H9 (cell line): ENCODE measurements at regions not wholly inside any gene's neighbourhood (a gene's known extent, or its start where the extent isn't known, plus 50 kb on each side); places are given as distances from the start of the nearest gene placed in this dataset.

Experiments
- DNase-seq: peaks from one replicate; pipeline ENCODE4 v3.0.0-alpha.2; 2017
- H2AFZ ChIP-seq: one replicate; pipeline ENCODE4 v1.6.1; 2013; ENCODE audit warnings: mild to moderate bottlenecking, low read length, control low read depth, moderate library complexity
- H2AK5ac ChIP-seq: 2 replicates; pipeline ENCODE4 v1.6.1; 2013; ENCODE audit warnings: low read length, control low read depth, mixed read lengths; ENCODE audit not compliant: insufficient read length
- H2BK120ac ChIP-seq: one replicate; pipeline ENCODE4 v1.6.1; 2013; ENCODE audit warnings: low read depth, mild to moderate bottlenecking, low read length, control low read depth, inconsistent platforms; ENCODE audit not compliant: poor library complexity, severe bottlenecking
- H2BK12ac ChIP-seq: 2 replicates; pipeline ENCODE4 v1.6.1; 2013; ENCODE audit warnings: low read length, control low read depth, mixed read lengths, low read depth; ENCODE audit not compliant: insufficient read length
- H2BK15ac ChIP-seq: 2 replicates; pipeline ENCODE4 v1.6.1; 2013; ENCODE audit warnings: low read depth, low read length, control low read depth
- H2BK20ac ChIP-seq: one replicate; pipeline ENCODE4 v1.6.1; 2013; ENCODE audit warnings: low read depth, mild to moderate bottlenecking, low read length, control low read depth, inconsistent platforms; ENCODE audit not compliant: poor library complexity, severe bottlenecking
- H2BK5ac ChIP-seq: 2 replicates; pipeline ENCODE4 v1.6.1; 2013; ENCODE audit warnings: low read length, control low read depth, mixed read lengths; ENCODE audit not compliant: insufficient read length
- H3K14ac ChIP-seq: 2 replicates; pipeline ENCODE4 v1.6.1; 2013; ENCODE audit warnings: low read length, control low read depth; ENCODE audit not compliant: insufficient read depth
- H3K18ac ChIP-seq: 2 replicates; pipeline ENCODE4 v1.6.1; 2013; ENCODE audit warnings: low read depth, mild to moderate bottlenecking, mixed read lengths, low read length, control low read depth; ENCODE audit not compliant: insufficient read length
- H3K23ac ChIP-seq: 2 replicates; pipeline ENCODE4 v1.6.1; 2013; ENCODE audit warnings: low read length, control low read depth, mixed read lengths, low read depth; ENCODE audit not compliant: insufficient read length
- H3K23me2 ChIP-seq: 2 replicates; pipeline ENCODE4 v1.6.1; 2013; ENCODE audit warnings: low read depth, mild to moderate bottlenecking, mixed read lengths, low read length, control low read depth; ENCODE audit not compliant: insufficient read length, poor library complexity, severe bottlenecking
- H3K27ac ChIP-seq: 2 replicates; pipeline ENCODE4 v1.5.1; 2013; ENCODE audit warnings: low read length, control low read depth, mixed read lengths, low read depth; ENCODE audit not compliant: insufficient read length
- H3K27me3 ChIP-seq: 2 replicates; pipeline ENCODE4 v1.6.1; 2013; ENCODE audit warnings: low read length, control low read depth, inconsistent platforms; ENCODE audit not compliant: insufficient read depth
- H3K4ac ChIP-seq: 2 replicates; pipeline ENCODE4 v1.6.1; 2013; ENCODE audit warnings: low read depth, mild to moderate bottlenecking, control low read depth, inconsistent platforms, low read length, moderate library complexity
- H3K4me1 ChIP-seq: 2 replicates; pipeline ENCODE4 v1.6.1; 2013; ENCODE audit warnings: low read length, control low read depth, inconsistent platforms; ENCODE audit not compliant: insufficient read depth
- H3K4me2 ChIP-seq: 2 replicates; pipeline ENCODE4 v1.6.1; 2013; ENCODE audit warnings: low read length, control low read depth, mixed read lengths; ENCODE audit not compliant: insufficient read length, insufficient read depth
- H3K56ac ChIP-seq: 2 replicates; pipeline ENCODE4 v1.6.1; 2013; ENCODE audit warnings: low read depth, mild to moderate bottlenecking, mixed read lengths, low read length, control low read depth; ENCODE audit not compliant: insufficient read length
- H3K79me1 ChIP-seq: 2 replicates; pipeline ENCODE4 v1.6.1; 2013; ENCODE audit warnings: low read depth, mild to moderate bottlenecking, moderate library complexity, low read length, control low read depth, inconsistent platforms; ENCODE audit not compliant: insufficient read depth, poor library complexity, severe bottlenecking
- H3K79me2 ChIP-seq: 2 replicates; pipeline ENCODE4 v1.6.1; 2013; ENCODE audit warnings: low read length, control low read depth, inconsistent platforms; ENCODE audit not compliant: insufficient read depth
- H3K9ac ChIP-seq: 2 replicates; pipeline ENCODE4 v1.6.1; 2013; ENCODE audit warnings: low read length, control low read depth, mixed read lengths; ENCODE audit not compliant: insufficient read length; ENCODE audit errors: extremely low read depth
- H3K9me3 ChIP-seq: one replicate; pipeline ENCODE4 v1.6.1; 2013; ENCODE audit warnings: low read depth, low read length, inconsistent platforms; ENCODE audit not compliant: control insufficient read depth
- H3T11ph ChIP-seq: one replicate; pipeline ENCODE4 v1.6.1; 2013; ENCODE audit warnings: mild to moderate bottlenecking, low read length, control low read depth, inconsistent platforms
- H4K20me1 ChIP-seq: one replicate; pipeline ENCODE4 v1.6.1; 2013; ENCODE audit not compliant: control insufficient read depth, insufficient read length, insufficient read depth
- H4K5ac ChIP-seq: 2 replicates; pipeline ENCODE4 v1.6.1; 2013; ENCODE audit warnings: low read depth, mild to moderate bottlenecking, mixed read lengths, low read length, control low read depth; ENCODE audit not compliant: insufficient read length
- H4K8ac ChIP-seq: replicated peaks from 2 replicates; pipeline ENCODE4 v1.6.1; 2013; ENCODE audit warnings: low read length, control low read depth, mixed read lengths, low read depth; ENCODE audit not compliant: insufficient read length
- H4K91ac ChIP-seq: 2 replicates; pipeline ENCODE4 v1.6.1; 2013; ENCODE audit warnings: low read depth, mild to moderate bottlenecking, moderate library complexity, mixed read lengths, low read length, control low read depth; ENCODE audit not compliant: insufficient read length
- H3K27ac Mint-ChIP-seq, 3 experiments: 2 replicates in 2 of 3; 3 replicates in 1 of 3; pipeline ENCODE4 v1.8.0; 2020 to 2021; ENCODE audit warnings: mixed read lengths in 3 of 3, mild to moderate bottlenecking in 1 of 3, moderate library complexity in 1 of 3
- H3K27me3 Mint-ChIP-seq: 2 replicates; pipeline ENCODE4 v1.8.0; 2021; ENCODE audit warnings: low read depth, mild to moderate bottlenecking, moderate library complexity, mixed read lengths
- H3K36me3 Mint-ChIP-seq, 3 experiments: 2 replicates in 2 of 3; 3 replicates in 1 of 3; pipeline ENCODE4 v1.8.0; 2020 to 2021; ENCODE audit warnings: low read depth in 3 of 3, mixed read lengths in 3 of 3; ENCODE audit not compliant: insufficient read depth in 1 of 3
- H3K4me1 Mint-ChIP-seq, 2 experiments: 2 replicates each; pipeline ENCODE4 v1.8.0; 2020; ENCODE audit warnings: mixed read lengths in 2 of 2
- H3K4me3 Mint-ChIP-seq, 2 experiments: 2 replicates in 1 of 2; 3 replicates in 1 of 2; pipeline ENCODE4 v1.8.0; 2020 to 2021; ENCODE audit warnings: mild to moderate bottlenecking in 2 of 2, mixed read lengths in 2 of 2, moderate library complexity in 1 of 2
- H3K9me3 Mint-ChIP-seq, 2 experiments: 2 replicates in 1 of 2; 3 replicates in 1 of 2; pipeline ENCODE4 v1.8.0; 2020; ENCODE audit warnings: mild to moderate bottlenecking in 2 of 2, mixed read lengths in 2 of 2, moderate library complexity in 1 of 2
- CTCF ChIP-seq: fragments of 200-600 bp; sonication (generic); conservative IDR thresholded peaks from 3 replicates; pipeline ENCODE4 v1.8.0; 2021; ENCODE audit warnings: antibody characterized with exemption, mild to moderate bottlenecking
- WGBS: extraction: QIAGEN DNeasy Blood & Tissue Kit; methylation state at CpG from one replicate; pipeline ENCODE4 v1.1.7; 2013; ENCODE audit warnings: missing lambda C conversion rate, low lambda C conversion rate, mixed read lengths; ENCODE audit not compliant: insufficient read length; ENCODE audit errors: extremely low coverage; 5-methylcytosine and 5-hydroxymethylcytosine counted together

DNA sequence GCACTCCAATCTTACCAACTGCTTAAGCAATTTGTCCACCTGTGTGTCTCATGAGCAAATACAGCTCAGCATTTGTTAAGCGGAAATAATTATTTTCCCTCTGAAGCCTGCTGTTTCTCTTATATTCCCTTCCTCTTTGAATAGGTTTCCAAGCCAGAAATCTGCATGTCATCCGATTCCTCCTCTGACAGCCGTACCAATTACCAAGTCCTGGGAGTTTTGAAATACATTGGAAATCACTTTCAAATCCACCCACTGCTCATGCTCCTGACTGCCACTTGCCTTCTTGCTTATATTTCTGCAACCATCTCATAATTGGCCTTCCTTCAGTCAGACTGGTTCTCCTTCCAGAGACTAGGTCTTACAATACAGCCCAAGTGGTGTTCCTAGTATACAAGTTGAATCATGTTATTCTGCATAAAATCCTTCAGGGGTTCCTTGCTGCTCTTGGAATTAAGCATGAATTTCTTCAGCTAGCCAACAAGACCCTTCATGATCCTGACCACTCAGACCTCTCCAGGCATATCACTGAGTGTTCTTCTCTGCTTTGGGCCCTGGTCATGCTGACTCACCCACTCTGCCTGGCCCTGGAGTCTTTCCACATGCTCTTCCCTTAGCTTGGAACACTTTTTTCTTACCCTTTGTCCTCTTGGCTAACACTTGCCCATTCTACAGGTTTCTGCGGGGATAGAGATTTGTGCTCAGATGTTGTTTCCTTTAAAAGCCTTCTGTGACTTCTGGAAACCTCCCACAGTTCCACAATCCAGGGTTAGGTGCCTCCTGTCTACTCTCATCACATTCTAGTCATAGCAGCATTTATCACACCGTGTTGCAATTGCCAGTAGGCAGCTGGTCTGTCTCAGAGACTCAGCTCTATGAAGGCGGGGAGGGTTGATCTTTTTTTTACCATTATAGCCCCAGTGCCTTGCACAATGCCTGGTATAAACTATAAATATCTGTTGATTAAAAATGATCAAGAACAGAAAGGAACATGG, 157.6 kb downstream of the ARL6IP6 start:
- Histone ChIP-seq H2BK15ac (no peak overlapping the region), H4K5ac (no peak overlapping the region), H4K8ac (no peak overlapping the region), H3K79me2 (no peaks in the 10 kb centered on the region), H3K27ac (no peak overlapping the region), H3K4ac (no peak overlapping the region), H3K14ac (no peak overlapping the region), H3K18ac (no peak overlapping the region), H3T11ph (no peak overlapping the region), H4K91ac (no peak overlapping the region), H2BK5ac (no peak overlapping the region), H4K20me1 (no peaks in the 10 kb centered on the region), H2AFZ (no peak overlapping the region), H3K4me1 (peaks cover 3% of the 10 kb centered on the region; the same call in 1 of the 2 replicates), H3K4me2 (no peak overlapping the region), H3K56ac (no peak overlapping the region), H3K9ac (no peak overlapping the region), H3K23ac (no peak overlapping the region), H3K23me2 (no peaks in the 10 kb centered on the region), H3K9me3 (no peaks in the 10 kb centered on the region), H2BK120ac (no peak overlapping the region), H3K79me1 (no peaks in the 10 kb centered on the region), H2BK20ac (no peak overlapping the region), H2AK5ac (no peak overlapping the region), H2BK12ac (no peak overlapping the region), H3K27me3 (no peaks in the 10 kb centered on the region)
- peaks cover 10% of the 10 kb centered on the region in 2 experiments for H3K4me1 Mint-ChIP-seq
- H3K9me3 Mint-ChIP-seq, result no peaks in the 10 kb centered on the region; a peak in 1 of 5 replicates
- DNase-seq, result no peak
- TF ChIP-seq CTCF, result no peak
- no peak overlapping the region; a peak in 1 of 5 replicates for H3K4me3 Mint-ChIP-seq
- peaks cover 2% of the 10 kb centered on the region; the same call in 1 of the 2 replicates for H3K27me3 Mint-ChIP-seq
- no CpG with 5 or more reads among the region's 6 CpGs for WGBS
- H3K27ac Mint-ChIP-seq, result no peak overlapping the region
- H3K36me3 Mint-ChIP-seq, result no peaks in the 10 kb centered on the region
